Spleen (tissue), 11 donors: ENCODE measurements at regions not wholly inside any gene's neighbourhood (a gene's known extent, or its start where the extent isn't known, plus 50 kb on each side); places are given as distances from the start of the nearest gene placed in this dataset.

Source experiments
- DNase-seq: peaks from one replicate; pipeline ENCODE4 v3.0.0-alpha.2; 2020
- H3K27ac ChIP-seq, 8 donors: fragments of 200-600 bp; sonication (generic) in 7 of 8; 1 replicate in 4 of 8; 2 replicates in 4 of 8; pipeline versions ENCODE4 v1.5.0 to v1.8.0; 2016 to 2021; ENCODE audit warnings: inconsistent platforms in 4 of 8, mild to moderate bottlenecking in 4 of 8, moderate library complexity in 1 of 8
- H3K27me3 ChIP-seq, 7 donors: fragments of 200-600 bp; sonication (generic) in 6 of 7; replicated peaks in 1 of 7; 1 replicate in 4 of 7; 2 replicates in 3 of 7; pipeline versions ENCODE4 v1.5.0 to v1.8.0; 2016 to 2021; ENCODE audit warnings: inconsistent platforms in 3 of 7, mild to moderate bottlenecking in 1 of 7
- H3K36me3 ChIP-seq, 6 donors: fragments of 200-600 bp; sonication (generic) in 5 of 6; 1 replicate in 4 of 6; 2 replicates in 2 of 6; pipeline versions ENCODE4 v1.5.0 to v1.8.0; 2016 to 2021; ENCODE audit warnings: inconsistent platforms in 2 of 6
- H3K4me1 ChIP-seq, 6 donors: fragments of 200-600 bp; sonication (generic) in 5 of 6; 1 replicate in 3 of 6; 2 replicates in 3 of 6; pipeline versions ENCODE4 v1.5.0 to v1.8.0; 2016 to 2021; ENCODE audit warnings: inconsistent platforms in 3 of 6
- H3K4me3 ChIP-seq, 8 donors: fragments of 200-600 bp; sonication (generic) in 7 of 8; 1 replicate in 4 of 8; 2 replicates in 4 of 8; pipeline versions ENCODE4 v1.5.0 to v1.8.0; 2016 to 2021; ENCODE audit warnings: inconsistent platforms in 4 of 8, mild to moderate bottlenecking in 4 of 8, moderate library complexity in 2 of 8
- H3K9me3 ChIP-seq, 8 donors: fragments of 200-600 bp; sonication (generic) in 7 of 8; 1 replicate in 4 of 8; 2 replicates in 4 of 8; pipeline versions ENCODE4 v1.5.0 to v1.8.0; 2016 to 2021; ENCODE audit warnings: inconsistent platforms in 4 of 8
- POLR2A ChIP-seq, 3 donors: fragments of 450-650 bp; IDR thresholded peaks; one replicate each; pipeline ENCODE4 v1.5.1; 2017; ENCODE audit warnings: antibody characterized with exemption in 3 of 3, mild to moderate bottlenecking in 1 of 3
- POLR2AphosphoS5 ChIP-seq, 3 donors: sonication (generic); formaldehyde crosslinking; IDR thresholded peaks; one replicate each; pipeline ENCODE4 v1.5.1; 2017; ENCODE audit warnings: antibody characterized with exemption in 3 of 3
- WGBS, 5 donors: extraction: QIAGEN DNeasy Blood & Tissue Kit in 3 of 5; methylation state at CpG; one replicate each; pipeline versions ENCODE4 v1.1.5 to v1.1.7; 2013 to 2018; 5-methylcytosine and 5-hydroxymethylcytosine counted together
- intact Hi-C: fragments of 100-400 bp; cut with DNase I; formaldehyde crosslinking; loops from one replicate; pipeline ENCODE4 v1.15.0; 2023; ENCODE audit warnings: low total_unique reads
- TF ChIP-seq, protein P1 (sequence below), 11 experiments: fragments of 200-600 bp in 7 of 11; fragments of 450-650 bp in 4 of 11; sonication (generic) in 4 of 11; IDR thresholded peaks in 8 of 11; conservative IDR thresholded peaks in 3 of 11; 1 replicate in 7 of 11; 2 replicates in 4 of 11; pipeline versions ENCODE4 v1.4.0 to v1.8.0; 2016 to 2021; ENCODE audit warnings: antibody characterized with exemption in 11 of 11, inconsistent platforms in 4 of 11, mild to moderate bottlenecking in 1 of 11
- donor health status: healthy with polysubstance abuse.
- donor health status: DM: no; HTN: no; CAD: no; lungs with moderate emphysema.
- donor health status: DM: no; HTN: no; CAD: no.
- donor health status: Bipolar disorder and iron deficiency.
- donor health status: healthy.
- donor health status: DM: no; HTN: no; CAD: no.
- donor health status: DM: yes; HTN: yes; CAD: no.

DNA sequence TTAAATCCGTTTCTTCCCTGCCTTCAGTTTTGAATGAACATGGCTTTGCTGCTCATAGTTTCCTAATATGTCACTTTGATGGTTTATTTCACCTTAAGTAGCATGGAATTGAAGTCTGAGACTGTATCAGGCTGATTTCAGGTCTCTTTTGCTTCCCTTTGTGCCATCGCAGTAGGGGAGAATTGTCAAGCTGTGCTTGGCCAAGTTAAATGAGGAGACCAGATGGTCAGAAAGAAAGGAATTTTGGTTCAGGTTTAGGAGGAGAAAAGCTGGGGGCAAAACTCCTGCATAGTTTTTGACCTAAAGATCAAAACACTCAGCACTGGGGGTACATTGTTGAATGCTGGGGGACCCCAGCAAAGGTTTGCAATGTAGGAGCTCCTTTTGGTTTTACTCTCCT lies 398.4 kb downstream of the NUAK1 start:
- no peak overlapping the region for H3K27ac ChIP-seq
- WGBS, 5 donors = 79 to 90% (median 82%) methylated on average over 2 of the region's 2 CpGs
- intact Hi-C loops = no loop called here
- H3K4me3 ChIP-seq = no peak overlapping the region
- peaks cover 0 to 10% (median 0%) of the 10 kb centered on the region in 6 donors for H3K4me1 ChIP-seq
- H3K9me3 ChIP-seq = no peaks in the 10 kb centered on the region
- H3K27me3 ChIP-seq = peaks cover 0 to 26% (median 0%) of the 10 kb centered on the region in 7 donors
- DNase-seq = no peak
- no peaks in the 10 kb centered on the region for H3K36me3 ChIP-seq
- no peak for TF ChIP-seq POLR2AphosphoS5 (IDR thresholded peaks at IDR 0.05)
- TF ChIP-seq, protein P1, sequence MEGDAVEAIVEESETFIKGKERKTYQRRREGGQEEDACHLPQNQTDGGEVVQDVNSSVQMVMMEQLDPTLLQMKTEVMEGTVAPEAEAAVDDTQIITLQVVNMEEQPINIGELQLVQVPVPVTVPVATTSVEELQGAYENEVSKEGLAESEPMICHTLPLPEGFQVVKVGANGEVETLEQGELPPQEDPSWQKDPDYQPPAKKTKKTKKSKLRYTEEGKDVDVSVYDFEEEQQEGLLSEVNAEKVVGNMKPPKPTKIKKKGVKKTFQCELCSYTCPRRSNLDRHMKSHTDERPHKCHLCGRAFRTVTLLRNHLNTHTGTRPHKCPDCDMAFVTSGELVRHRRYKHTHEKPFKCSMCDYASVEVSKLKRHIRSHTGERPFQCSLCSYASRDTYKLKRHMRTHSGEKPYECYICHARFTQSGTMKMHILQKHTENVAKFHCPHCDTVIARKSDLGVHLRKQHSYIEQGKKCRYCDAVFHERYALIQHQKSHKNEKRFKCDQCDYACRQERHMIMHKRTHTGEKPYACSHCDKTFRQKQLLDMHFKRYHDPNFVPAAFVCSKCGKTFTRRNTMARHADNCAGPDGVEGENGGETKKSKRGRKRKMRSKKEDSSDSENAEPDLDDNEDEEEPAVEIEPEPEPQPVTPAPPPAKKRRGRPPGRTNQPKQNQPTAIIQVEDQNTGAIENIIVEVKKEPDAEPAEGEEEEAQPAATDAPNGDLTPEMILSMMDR (IDR thresholded peaks at IDR 0.05 in 8 of 11, conservative IDR thresholded peaks at IDR 0.05 in 3 of 11) = no peak
- TF ChIP-seq POLR2A (IDR thresholded peaks at IDR 0.05) = no peak

DNA sequence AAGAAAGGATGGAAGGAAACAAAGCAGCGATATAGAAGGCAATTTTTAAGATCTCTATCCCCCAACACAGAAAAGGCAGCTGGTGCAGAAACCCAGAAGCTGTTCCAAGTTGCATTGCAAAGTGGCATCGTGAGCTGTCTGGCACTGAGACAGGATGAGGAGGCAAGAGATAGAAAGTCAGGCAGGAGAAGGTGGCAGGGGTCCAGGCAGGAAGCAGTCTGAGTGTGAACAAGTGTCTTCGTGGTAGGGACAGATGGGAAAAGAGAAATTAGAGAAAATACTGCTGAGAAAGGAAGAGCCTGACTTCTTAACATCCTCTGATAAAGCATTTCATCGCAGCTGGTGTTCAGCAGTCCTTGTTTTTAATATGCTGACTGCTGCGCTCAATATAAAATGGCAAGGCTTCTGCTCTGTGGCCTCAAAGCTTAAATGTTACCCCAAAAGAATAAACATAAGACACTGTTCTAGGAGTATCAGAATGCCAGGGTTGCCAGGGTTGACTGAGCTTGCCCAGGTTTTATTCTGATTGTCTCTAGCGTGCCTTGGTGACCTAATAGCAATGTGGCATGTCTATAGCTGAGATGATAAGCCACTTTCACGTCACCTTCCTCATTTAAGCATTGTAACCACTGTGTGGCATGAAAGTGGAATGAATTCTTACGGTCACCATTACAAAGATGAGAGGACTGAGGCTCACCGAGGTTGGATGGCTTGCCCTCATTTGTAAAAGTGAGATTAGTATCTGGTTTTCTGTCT lies 397.6 kb downstream of the NUAK1 start:
- peaks cover 0 to 10% (median 0%) of the 10 kb centered on the region in 6 donors for H3K4me1 ChIP-seq
- no peak overlapping the region for H3K27ac ChIP-seq
- no peaks in the 10 kb centered on the region for H3K9me3 ChIP-seq
- TF ChIP-seq POLR2AphosphoS5 (IDR thresholded peaks at IDR 0.05) = no peak
- TF ChIP-seq POLR2A (IDR thresholded peaks at IDR 0.05) = no peak
- TF ChIP-seq, protein P1 (IDR thresholded peaks at IDR 0.05 in 8 of 11, conservative IDR thresholded peaks at IDR 0.05 in 3 of 11) = no peak
- no peak for DNase-seq
- H3K36me3 ChIP-seq = no peaks in the 10 kb centered on the region
- intact Hi-C loops = no loop called here
- WGBS, 5 donors = 41 to 55% (median 43%) methylated on average over 9 of the region's 9 CpGs
- no peak overlapping the region for H3K4me3 ChIP-seq
- H3K27me3 ChIP-seq = peaks cover 0 to 26% (median 0%) of the 10 kb centered on the region in 7 donors

DNA sequence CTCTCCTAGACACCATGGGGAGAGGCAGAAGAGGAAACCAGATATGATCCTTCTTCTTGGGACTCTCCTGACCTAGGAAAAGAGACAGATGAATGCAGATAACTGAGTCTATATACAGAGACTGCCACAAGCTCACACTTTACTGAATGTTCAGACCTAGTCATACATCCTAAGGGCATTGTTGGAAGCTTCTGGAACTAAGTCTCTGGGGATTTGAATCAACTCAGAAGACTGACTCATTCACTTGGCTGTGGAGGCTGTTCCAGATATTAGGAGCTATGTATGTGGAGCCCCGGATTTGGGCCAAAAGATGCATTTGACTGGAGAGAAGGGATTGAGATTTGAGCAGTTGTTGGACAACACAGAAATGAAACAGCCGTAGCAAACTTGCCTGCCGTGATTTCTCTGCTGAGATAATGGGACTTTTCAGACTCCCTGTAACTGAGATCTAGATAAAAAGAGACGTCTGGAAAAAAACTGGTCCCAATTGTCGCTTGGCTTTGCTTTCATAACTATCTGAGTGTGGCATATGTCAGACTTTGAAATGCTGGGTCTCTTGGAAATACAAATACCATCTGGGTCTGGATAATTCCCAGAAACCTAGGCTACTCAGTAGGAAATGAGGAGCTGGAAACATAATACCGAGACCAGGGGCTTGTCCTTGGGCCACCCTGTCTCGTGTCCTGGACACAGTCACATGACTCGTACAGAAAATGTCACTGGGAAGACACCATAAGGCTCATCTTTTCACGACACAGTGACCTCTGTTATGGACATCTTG lies 396.8 kb downstream of the NUAK1 start:
- H3K4me1 ChIP-seq = peaks cover 0 to 10% (median 0%) of the 10 kb centered on the region in 6 donors
- intact Hi-C loops = no loop called here
- WGBS, 5 donors = 67 to 87% (median 76%) methylated on average over 9 of the region's 9 CpGs

More for the DNA sequence above, 396.8 kb downstream of the NUAK1 start:
- Histone ChIP-seq H3K9me3 (no peaks in the 10 kb centered on the region), H3K36me3 (no peaks in the 10 kb centered on the region), H3K4me3 (no peak overlapping the region), H3K27me3 (peaks cover 0 to 27% (median 0%) of the 10 kb centered on the region in 7 donors), H3K27ac (no peak overlapping the region)
- DNase-seq = no peak
- TF ChIP-seq POLR2AphosphoS5 (IDR thresholded peaks at IDR 0.05) = no peak
- TF ChIP-seq POLR2A (IDR thresholded peaks at IDR 0.05) = no peak
- TF ChIP-seq, protein P1 (IDR thresholded peaks at IDR 0.05 in 8 of 11, conservative IDR thresholded peaks at IDR 0.05 in 3 of 11) = no peak
